Subcutaneous abdominal adipose tissue (tissue), 5 donors: ENCODE measurements at regions not wholly inside any gene's neighbourhood (a gene's known extent, or its start where the extent isn't known, plus 50 kb on each side); places are given as distances from the start of the nearest gene placed in this dataset.
"Not testable (repeated sequence)": the region's sequence is repeated elsewhere in the genome, so short reads cannot be mapped to it uniquely, and the experiment has no call there.

Experiments used
- H3K27ac ChIP-seq: one replicate; pipeline ENCODE4 v1.7.0; 2013; ENCODE audit warnings: low read depth, mild to moderate bottlenecking, inconsistent platforms, low read length, moderate library complexity
- H3K27me3 ChIP-seq, 5 donors: one replicate each; pipeline ENCODE4 v1.7.0; 2013; ENCODE audit warnings: low read length in 5 of 5, inconsistent platforms in 1 of 5; ENCODE audit not compliant: control insufficient read depth in 5 of 5, insufficient read depth in 4 of 5
- H3K36me3 ChIP-seq, 5 donors: one replicate each; pipeline ENCODE4 v1.7.0; 2013; ENCODE audit warnings: low read length in 5 of 5; ENCODE audit not compliant: control insufficient read depth in 5 of 5, insufficient read depth in 5 of 5
- H3K4me1 ChIP-seq, 5 donors: one replicate each; pipeline ENCODE4 v1.7.0; 2013; ENCODE audit warnings: low read length in 5 of 5, mild to moderate bottlenecking in 3 of 5, moderate library complexity in 1 of 5; ENCODE audit not compliant: control insufficient read depth in 5 of 5, insufficient read depth in 5 of 5
- H3K4me3 ChIP-seq, 5 donors: one replicate each; pipeline ENCODE4 v1.7.0; 2013; ENCODE audit warnings: low read length in 5 of 5, low read depth in 1 of 5
- H3K9ac ChIP-seq, 5 donors: one replicate each; pipeline ENCODE4 v1.7.0; 2013; ENCODE audit warnings: low read length in 5 of 5, mild to moderate bottlenecking in 4 of 5, moderate library complexity in 3 of 5
- H3K9me3 ChIP-seq, 5 donors: one replicate each; pipeline ENCODE4 v1.7.0; 2013; ENCODE audit warnings: low read length in 5 of 5; ENCODE audit not compliant: control insufficient read depth in 5 of 5
- donor health status: healthy.
- donor health status: healthy.
- donor health status: healthy.
- donor health status: healthy.
- donor health status: healthy.

DNA sequence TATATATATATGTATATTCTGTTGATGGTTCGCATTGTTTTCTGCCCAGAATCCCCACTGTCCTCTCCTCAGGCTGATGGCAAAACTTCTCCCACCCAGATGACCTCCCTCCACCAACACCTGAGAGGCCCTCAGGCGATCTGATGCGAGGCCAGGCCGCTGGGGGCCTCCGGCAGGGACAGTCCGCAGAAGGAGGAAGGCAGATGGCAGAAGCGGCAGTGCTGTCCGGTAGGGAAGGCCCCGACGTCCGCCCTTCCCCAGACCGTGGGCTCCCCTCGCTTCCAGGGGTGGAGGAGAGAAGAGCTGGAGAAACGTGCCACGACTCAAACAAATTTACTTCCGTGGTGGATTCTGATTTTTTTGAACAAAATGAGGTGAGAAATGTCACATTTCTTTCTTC, 178.3 kb upstream of the RGS6 start:
- H3K4me1 ChIP-seq, result peaks cover 0 to 9% (median 6%) of the 10 kb centered on the region in 5 donors
- H3K27ac ChIP-seq, result no peak overlapping the region
- H3K27me3 ChIP-seq, result peaks cover 0 to 2% (median 0%) of the 10 kb centered on the region in 5 donors
- no peak overlapping the region for H3K9ac ChIP-seq
- peaks cover 0 to 5% (median 0%) of the 10 kb centered on the region in 5 donors for H3K9me3 ChIP-seq
- H3K36me3 ChIP-seq, result no peaks in the 10 kb centered on the region
- no peak overlapping the region for H3K4me3 ChIP-seq

DNA sequence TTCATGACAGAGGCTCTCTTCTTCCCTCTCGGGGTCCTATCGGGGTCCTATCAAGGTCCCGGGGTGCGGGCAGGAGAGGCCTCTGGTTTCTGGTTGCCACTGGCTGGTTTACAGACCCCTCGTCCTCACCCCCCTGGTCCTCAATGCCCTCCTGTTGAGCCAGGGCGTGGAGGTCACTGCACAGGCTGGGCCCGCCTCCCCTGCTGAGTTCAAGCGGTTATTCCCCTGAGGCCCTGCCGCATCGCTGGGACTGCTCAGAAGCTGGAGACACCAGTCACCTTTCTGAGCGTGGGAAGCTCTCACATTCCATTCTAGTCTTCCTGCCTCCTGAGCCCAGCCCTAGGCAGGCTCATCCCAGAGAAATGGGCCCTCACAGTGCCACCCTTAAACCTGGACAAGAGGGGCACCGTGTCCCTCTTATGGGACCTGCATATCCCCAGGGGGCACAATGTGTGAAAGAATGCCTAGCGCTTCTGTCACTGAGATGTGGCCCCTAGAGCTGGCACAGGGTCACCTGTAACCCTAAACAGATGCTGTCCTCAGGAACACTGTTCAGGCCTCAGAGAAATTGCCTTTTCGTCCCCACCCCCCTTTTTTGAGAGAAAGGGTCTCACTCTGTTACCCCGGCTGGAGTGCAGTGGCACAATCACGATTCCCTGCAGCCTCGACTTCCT, 177.7 kb upstream of the RGS6 start:
- H3K9me3 ChIP-seq, result no peaks in the 10 kb centered on the region
- no peak overlapping the region for H3K27ac ChIP-seq
- H3K9ac ChIP-seq, result no peak overlapping the region
- H3K4me1 ChIP-seq, result peaks cover 0 to 9% (median 6%) of the 10 kb centered on the region in 5 donors
- peaks cover 0 to 2% (median 0%) of the 10 kb centered on the region in 5 donors for H3K27me3 ChIP-seq
- no peak overlapping the region for H3K4me3 ChIP-seq
- no peaks in the 10 kb centered on the region for H3K36me3 ChIP-seq

DNA sequence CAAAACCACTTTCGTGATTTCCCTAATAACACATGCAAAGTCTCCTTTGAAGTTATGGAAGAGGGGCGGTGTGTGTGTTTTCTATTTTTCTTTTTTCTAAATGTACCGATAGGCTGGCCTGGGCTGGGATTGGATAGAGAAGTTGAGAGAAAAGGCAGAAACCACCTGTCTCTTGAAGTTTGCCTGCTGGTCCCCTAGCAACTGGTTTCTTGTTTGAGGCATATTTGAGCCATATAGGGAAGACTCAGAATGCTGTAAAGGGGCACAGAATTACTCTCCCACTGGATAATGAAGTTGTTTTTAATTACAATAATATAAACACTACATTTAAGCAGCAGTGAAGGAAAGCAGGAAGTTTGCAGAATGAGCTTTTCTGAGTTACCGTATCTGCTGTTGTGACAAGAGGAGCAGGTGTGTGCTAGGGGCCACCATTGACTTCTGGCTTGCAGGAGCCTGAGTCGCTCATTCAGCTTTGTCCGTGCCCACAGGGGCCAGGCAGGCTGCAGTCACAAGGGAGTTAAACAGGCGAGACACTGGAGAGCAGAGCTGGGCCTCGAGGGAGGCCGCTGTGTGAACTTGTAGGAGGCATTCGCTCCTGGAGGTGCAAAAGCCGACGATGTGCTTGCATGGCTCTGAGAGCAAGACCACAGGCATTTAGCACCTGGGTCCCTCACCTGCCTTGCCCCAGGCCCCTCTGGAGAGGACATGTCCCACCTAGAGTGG, 173.8 kb upstream of the RGS6 start:
- Histone ChIP-seq H3K36me3 (no peaks in the 10 kb centered on the region), H3K4me1 (peaks cover 0 to 2% (median under 1%) of the 10 kb centered on the region in 5 donors), H3K9ac (no peak overlapping the region), H3K4me3 (no peak overlapping the region), H3K9me3 (peaks cover 0 to 10% (median 5%) of the 10 kb centered on the region in 5 donors), H3K27me3 (no peaks in the 10 kb centered on the region), H3K27ac (no peak overlapping the region)

DNA sequence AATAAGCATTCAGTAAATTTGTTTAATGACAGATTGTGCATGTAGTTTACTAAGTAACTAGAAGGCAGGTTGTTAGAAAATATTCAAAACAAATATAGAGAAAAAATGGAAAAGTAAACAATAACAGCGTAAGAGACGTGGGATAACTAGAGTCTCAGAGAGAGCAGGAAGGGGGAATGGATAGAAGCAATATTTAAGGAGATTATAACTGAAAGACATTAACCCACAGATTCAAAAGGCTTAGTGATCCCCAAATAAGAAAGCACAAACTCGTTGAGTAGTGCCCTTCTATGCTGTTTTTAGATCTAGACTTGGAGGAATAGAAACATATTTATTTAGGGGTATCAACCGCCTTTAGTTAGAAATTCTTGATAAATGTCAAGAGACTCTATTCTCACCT, 169.7 kb upstream of the RGS6 start:
- Histone ChIP-seq H3K9me3 (peaks cover 0 to 11% (median 5%) of the 10 kb centered on the region in 5 donors), H3K9ac (no peak overlapping the region), H3K4me1 (peaks cover 0 to 8% (median 6%) of the 10 kb centered on the region in 5 donors), H3K27ac (no peak overlapping the region), H3K4me3 (no peak overlapping the region), H3K36me3 (no peaks in the 10 kb centered on the region), H3K27me3 (no peaks in the 10 kb centered on the region)

DNA sequence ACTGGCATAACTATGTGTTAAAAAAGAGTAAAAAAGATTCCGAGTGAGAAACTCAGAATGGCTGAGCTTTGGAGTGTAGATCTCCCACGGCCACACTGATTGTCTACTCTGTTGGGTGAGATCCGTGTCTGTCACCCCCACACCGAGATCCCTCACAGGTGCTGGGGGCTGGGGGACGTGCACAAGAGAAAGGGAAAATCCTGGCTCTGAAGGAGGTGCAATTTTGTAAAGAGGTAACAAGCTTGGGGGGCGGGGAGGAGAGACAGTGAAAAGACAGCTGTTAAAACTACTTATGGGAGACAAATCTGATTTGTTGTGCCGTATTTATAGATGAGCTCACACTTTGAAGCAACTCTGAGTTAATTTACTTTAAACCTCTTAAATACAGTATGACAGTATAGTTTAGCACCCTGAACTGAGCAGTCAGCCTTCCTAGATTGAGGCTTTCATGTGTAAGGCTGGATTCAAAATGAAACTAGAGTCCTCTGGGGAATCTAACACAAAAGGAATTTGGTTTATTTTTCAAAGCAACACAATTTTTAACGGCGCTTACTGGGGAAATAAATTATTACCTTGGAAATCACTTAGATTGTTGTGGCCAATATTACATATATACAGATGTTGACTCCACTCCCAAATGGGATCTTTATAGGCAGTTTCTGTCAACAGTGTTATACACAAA, 167.4 kb upstream of the RGS6 start:
- Histone ChIP-seq H3K27ac (no peak overlapping the region), H3K27me3 (no peaks in the 10 kb centered on the region), H3K36me3 (no peaks in the 10 kb centered on the region), H3K4me3 (no peak overlapping the region), H3K9ac (no peak overlapping the region), H3K4me1 (peaks cover 0 to 8% (median 6%) of the 10 kb centered on the region in 5 donors), H3K9me3 (peaks cover 0 to 11% (median 5%) of the 10 kb centered on the region in 5 donors)

DNA sequence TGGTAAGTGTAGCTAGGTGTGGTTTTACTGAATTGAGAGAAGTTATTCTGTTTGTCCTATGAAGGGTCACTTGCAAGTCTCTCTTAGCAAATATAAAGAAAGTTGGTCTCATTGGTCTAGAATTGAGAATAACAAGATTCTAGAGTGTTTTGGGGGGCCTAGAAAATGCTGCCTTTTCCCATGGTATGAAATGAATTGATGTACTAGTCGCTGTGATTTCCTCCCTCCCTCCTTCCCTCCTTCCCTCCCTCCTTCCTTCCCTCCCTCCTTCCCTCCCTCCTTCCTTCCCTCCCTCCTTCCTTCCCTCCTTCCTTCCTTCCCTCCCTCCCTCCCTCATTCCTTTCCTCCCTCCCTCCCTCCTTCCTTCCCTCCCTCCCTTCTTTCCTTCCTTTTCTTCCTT, 166.7 kb upstream of the RGS6 start:
- no peaks in the 10 kb centered on the region for H3K36me3 ChIP-seq
- H3K27me3 ChIP-seq, result no peaks in the 10 kb centered on the region
- H3K27ac ChIP-seq, result no peak overlapping the region
- H3K4me1 ChIP-seq, result peaks cover 0 to 8% (median 6%) of the 10 kb centered on the region in 5 donors
- H3K9ac ChIP-seq, result no peak overlapping the region
- no peak overlapping the region for H3K4me3 ChIP-seq
- H3K9me3 ChIP-seq, result peaks cover 0 to 11% (median 5%) of the 10 kb centered on the region in 5 donors

DNA sequence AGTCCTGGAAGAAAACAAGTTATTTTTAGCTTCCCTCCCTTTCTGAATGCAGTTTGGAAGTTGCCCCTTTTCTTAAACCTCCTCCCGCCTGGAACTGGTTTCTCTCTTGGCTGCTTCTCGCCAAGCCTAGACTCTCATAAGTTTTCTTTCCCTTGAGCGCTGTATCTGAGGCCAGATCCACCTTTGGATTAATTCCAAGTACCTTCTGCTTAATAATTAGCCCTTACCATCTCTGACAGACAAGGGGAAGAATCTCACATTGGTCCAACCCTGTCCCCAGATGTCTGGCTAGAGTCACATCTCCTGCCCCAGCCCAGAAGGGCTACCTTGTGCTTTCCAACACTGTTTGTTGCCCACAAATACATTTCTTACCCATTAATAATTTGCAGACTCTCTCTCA, 161.8 kb upstream of the RGS6 start:
- no peak overlapping the region for H3K4me3 ChIP-seq
- no peaks in the 10 kb centered on the region for H3K36me3 ChIP-seq
- peaks cover 0 to 11% (median 7%) of the 10 kb centered on the region in 5 donors for H3K9me3 ChIP-seq
- H3K4me1 ChIP-seq, result peaks cover 0 to 7% (median 0%) of the 10 kb centered on the region in 5 donors
- no peak overlapping the region for H3K27ac ChIP-seq
- H3K9ac ChIP-seq, result no peak overlapping the region
- peaks cover 0 to 4% (median 0%) of the 10 kb centered on the region in 5 donors for H3K27me3 ChIP-seq

DNA sequence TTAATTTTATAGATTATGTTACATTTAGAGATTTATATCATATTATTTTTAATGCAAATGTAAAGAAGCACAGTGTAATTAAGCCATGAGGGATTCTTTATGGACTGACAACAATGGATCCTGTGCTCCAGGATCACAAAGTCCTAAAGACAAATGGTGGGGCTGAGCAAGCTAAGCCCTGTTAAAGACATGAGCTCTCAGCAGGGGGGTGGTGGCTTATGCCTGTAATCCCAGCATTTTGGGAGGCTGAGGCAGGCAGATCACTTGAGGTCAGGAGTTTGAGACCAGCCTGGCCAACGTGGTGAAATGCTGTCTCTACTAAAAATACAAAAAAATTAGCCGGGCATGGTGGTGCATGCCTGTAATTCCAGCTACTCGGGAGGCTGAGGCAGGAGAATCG, 160.8 kb upstream of the RGS6 start:
- not testable (repeated sequence) for H3K27ac ChIP-seq, H3K27me3 ChIP-seq, H3K4me3 ChIP-seq, H3K9ac ChIP-seq, H3K36me3 ChIP-seq, H3K4me1 ChIP-seq
- peaks cover 0 to 11% (median 7%) of the 10 kb centered on the region in 5 donors for H3K9me3 ChIP-seq

DNA sequence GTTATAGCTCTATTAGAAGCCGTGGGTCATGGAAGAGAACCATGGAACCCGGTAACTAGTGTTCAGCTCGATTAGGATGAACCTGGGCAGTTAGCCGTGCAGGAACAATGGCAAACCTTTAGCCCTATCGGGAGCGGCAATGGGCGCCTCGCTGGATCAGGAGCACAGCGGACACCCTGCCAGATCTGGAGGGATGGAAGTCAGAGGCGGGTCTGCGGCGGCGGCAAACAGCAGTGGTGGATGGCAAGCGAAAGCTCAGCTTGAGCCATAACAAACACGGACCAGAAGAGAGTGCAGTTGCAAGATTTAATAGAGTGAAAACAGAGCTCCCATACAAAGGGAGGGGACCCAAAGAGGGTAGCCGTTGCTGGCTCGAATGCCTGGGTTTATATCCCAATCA, 160.2 kb upstream of the RGS6 start:
- not testable (repeated sequence) for H3K9ac ChIP-seq

More for the DNA sequence above, 160.2 kb upstream of the RGS6 start:
- Histone ChIP-seq H3K9me3 (peaks cover 0 to 11% (median 7%) of the 10 kb centered on the region in 5 donors), H3K4me1 (peaks cover 0 to 12% (median 0%) of the 10 kb centered on the region in 5 donors)
- H3K27ac ChIP-seq, H3K27me3 ChIP-seq, H3K36me3 ChIP-seq, H3K4me3 ChIP-seq: not testable (repeated sequence)
